ENCODE measurements at regions not wholly inside any gene's neighbourhood (a gene's known extent, or its start where the extent isn't known, plus 50 kb on each side); places are given as distances from the start of the nearest gene placed in this dataset.

- Histone ChIP-seq H3K27me3 (no peaks in the 10 kb centered on the region), H3K4me3 (no peak overlapping the region)
- TF ChIP-seq EZH2 (IDR thresholded peaks at IDR 0.05) (no peak), CTCF (IDR thresholded peaks at IDR 0.05) (no peak), EZH2phosphoT487 (IDR thresholded peaks at IDR 0.05) (no peak)
These were observed 57.2 kb upstream of the GHR start for GRCh38 chr5:42366051-42366450.

More at GRCh38 chr5:42366051-42366450, 57.2 kb upstream of the GHR start:
- H3K4me1 Mint-ChIP-seq, result peaks cover 7% of the 10 kb centered on the region
- H3K27me3 Mint-ChIP-seq (ENCODE audit: insufficient read depth, low read depth), result no peaks in the 10 kb centered on the region
- no peaks in the 10 kb centered on the region for H3K36me3 Mint-ChIP-seq
- no peak for DNase-seq (ENCODE audit: low spot score)
- H3K9ac ChIP-seq, result no peak overlapping the region
- no peaks in the 10 kb centered on the region for H3K9me3 Mint-ChIP-seq
- H3K27ac Mint-ChIP-seq, result no peak overlapping the region
- no peak overlapping the region for H3K4me3 Mint-ChIP-seq
- no peak overlapping the region for H2AFZ ChIP-seq (replicated peaks)
- H3K9me3 ChIP-seq (ENCODE audit: low read depth), result no peaks in the 10 kb centered on the region
- H3K79me2 ChIP-seq (ENCODE audit: low read depth), result no peaks in the 10 kb centered on the region
- H3K4me1 ChIP-seq, result peaks cover 4% of the 10 kb centered on the region
- H3K27ac ChIP-seq, result no peak overlapping the region
- H3F3A ChIP-seq (ENCODE audit: low read depth), result peaks cover 8% of the 10 kb centered on the region
- no peak overlapping the region for H3K4me2 ChIP-seq
- no peaks in the 10 kb centered on the region for H4K20me1 ChIP-seq (ENCODE audit: low read depth)
- no peaks in the 10 kb centered on the region for H3K36me3 ChIP-seq
